ENCODE measurements at regions not wholly inside any gene's neighbourhood (a gene's known extent, or its start where the extent isn't known, plus 50 kb on each side); places are given as distances from the start of the nearest gene placed in this dataset.
A peak's percentile ranks its signal among the peaks of the same experiment; 100 is the strongest.
"Not testable (repeated sequence)": the region's sequence is repeated elsewhere in the genome, so short reads cannot be mapped to it uniquely, and the experiment has no call there.

DNA sequence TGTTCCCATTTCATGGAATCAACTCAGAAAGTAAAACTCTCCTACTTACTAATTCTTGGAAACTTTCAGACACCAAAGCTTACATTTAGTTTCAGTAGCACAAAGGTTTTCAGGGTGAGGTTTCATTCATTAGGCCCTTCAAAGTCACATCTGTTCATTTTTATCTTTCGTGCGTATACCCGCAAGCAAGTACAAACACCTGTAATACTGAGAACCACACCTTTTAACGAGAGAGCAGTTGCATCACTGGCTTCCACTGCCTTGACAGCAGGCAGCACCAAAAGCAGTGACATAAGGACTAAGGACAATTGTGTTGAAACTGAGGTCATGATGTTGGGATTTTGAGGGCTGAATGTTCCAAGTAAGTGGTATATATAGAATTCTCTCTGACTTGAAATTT, 60.5 kb downstream of the GOLGA6L22 start:
- H3K36me3 Mint-ChIP-seq; H3K4me1 Mint-ChIP-seq; H3K27me3 Mint-ChIP-seq (ENCODE audit: low read depth in 2 of 2); ATAC-seq; H3K9me3 Mint-ChIP-seq; H3K27me3 ChIP-seq (ENCODE audit: control insufficient read depth, insufficient read depth, low read length); H3K27ac ChIP-seq (ENCODE audit: low read length); H3K27ac Mint-ChIP-seq; H3K36me3 ChIP-seq (ENCODE audit: control insufficient read depth, insufficient read depth, low read length); H3K4me1 ChIP-seq (ENCODE audit: control insufficient read depth, insufficient read depth, low read length); H3K4me3 ChIP-seq (ENCODE audit: low read length); H3K4me3 Mint-ChIP-seq; DNase-seq; H3K9me3 ChIP-seq (ENCODE audit: control insufficient read depth, insufficient read depth, low read length); intact Hi-C loops (cut with micrococcal nuclease): not testable (repeated sequence)
- WGBS (ENCODE audit: insufficient coverage), result no CpG with 5 or more reads among the region's 4 CpGs

- H3K4me1 Mint-ChIP-seq; H3K36me3 Mint-ChIP-seq; ATAC-seq; H3K9me3 ChIP-seq (ENCODE audit: control insufficient read depth, insufficient read depth, low read length); DNase-seq; H3K4me1 ChIP-seq (ENCODE audit: control insufficient read depth, insufficient read depth, low read length); H3K27me3 ChIP-seq (ENCODE audit: control insufficient read depth, insufficient read depth, low read length); H3K9me3 Mint-ChIP-seq; H3K27me3 Mint-ChIP-seq (ENCODE audit: low read depth in 2 of 2); H3K36me3 ChIP-seq (ENCODE audit: control insufficient read depth, insufficient read depth, low read length); H3K4me3 ChIP-seq (ENCODE audit: low read length); H3K27ac ChIP-seq (ENCODE audit: low read length); H3K4me3 Mint-ChIP-seq; H3K27ac Mint-ChIP-seq; intact Hi-C loops (cut with micrococcal nuclease): not testable (repeated sequence)
- no CpG with 5 or more reads among the region's 2 CpGs for WGBS (ENCODE audit: insufficient coverage)
These were observed 67.8 kb downstream of the GOLGA6L22 start for GRCh38 chr15:22526537-22526936.

- H3K27me3 Mint-ChIP-seq (ENCODE audit: low read depth in 2 of 2); H3K4me3 Mint-ChIP-seq; DNase-seq; H3K27ac Mint-ChIP-seq; H3K27ac ChIP-seq (ENCODE audit: low read length); H3K9me3 Mint-ChIP-seq; intact Hi-C loops (cut with micrococcal nuclease); H3K27me3 ChIP-seq (ENCODE audit: control insufficient read depth, insufficient read depth, low read length); H3K4me1 Mint-ChIP-seq; H3K4me3 ChIP-seq (ENCODE audit: low read length); H3K36me3 ChIP-seq (ENCODE audit: control insufficient read depth, insufficient read depth, low read length); H3K9me3 ChIP-seq (ENCODE audit: control insufficient read depth, insufficient read depth, low read length); H3K36me3 Mint-ChIP-seq; H3K4me1 ChIP-seq (ENCODE audit: control insufficient read depth, insufficient read depth, low read length): not testable (repeated sequence)
- no CpG with 5 or more reads among the region's 4 CpGs for WGBS (ENCODE audit: insufficient coverage)
- peak in 1 of 3 donors; percentile 48 for ATAC-seq
These were observed 68.3 kb downstream of the GOLGA6L22 start for GRCh38 chr15:22527016-22527415.

DNA sequence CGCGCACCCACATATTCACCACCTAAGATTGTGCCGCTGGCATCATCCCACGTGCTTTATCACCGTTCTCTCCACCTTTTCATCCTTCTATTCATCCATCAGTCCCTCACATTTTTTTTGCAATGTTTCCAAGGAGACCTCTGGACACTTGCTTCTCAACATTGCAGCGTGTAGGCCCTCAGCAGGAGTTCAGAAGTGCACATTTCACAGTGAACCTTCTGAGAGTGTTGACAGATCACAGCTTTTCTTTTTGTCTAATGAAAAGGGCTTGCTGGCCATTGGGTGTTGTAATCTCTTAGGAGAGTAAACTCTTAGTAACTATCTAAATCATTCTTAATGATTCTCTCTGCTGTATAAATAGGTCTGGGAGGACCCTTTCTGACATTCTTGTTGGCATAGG, 70.5 kb downstream of the GOLGA6L22 start:
- H3K4me3 ChIP-seq (ENCODE audit: low read length); H3K36me3 Mint-ChIP-seq; H3K27ac Mint-ChIP-seq; H3K4me1 Mint-ChIP-seq; DNase-seq; H3K4me1 ChIP-seq (ENCODE audit: control insufficient read depth, insufficient read depth, low read length); ATAC-seq; H3K27me3 Mint-ChIP-seq (ENCODE audit: low read depth in 2 of 2); intact Hi-C loops (cut with micrococcal nuclease); H3K27me3 ChIP-seq (ENCODE audit: control insufficient read depth, insufficient read depth, low read length); H3K9me3 Mint-ChIP-seq; H3K9me3 ChIP-seq (ENCODE audit: control insufficient read depth, insufficient read depth, low read length); H3K36me3 ChIP-seq (ENCODE audit: control insufficient read depth, insufficient read depth, low read length); H3K4me3 Mint-ChIP-seq; H3K27ac ChIP-seq (ENCODE audit: low read length): not testable (repeated sequence)
- WGBS (ENCODE audit: insufficient coverage), result no CpG with 5 or more reads among the region's 6 CpGs

DNA sequence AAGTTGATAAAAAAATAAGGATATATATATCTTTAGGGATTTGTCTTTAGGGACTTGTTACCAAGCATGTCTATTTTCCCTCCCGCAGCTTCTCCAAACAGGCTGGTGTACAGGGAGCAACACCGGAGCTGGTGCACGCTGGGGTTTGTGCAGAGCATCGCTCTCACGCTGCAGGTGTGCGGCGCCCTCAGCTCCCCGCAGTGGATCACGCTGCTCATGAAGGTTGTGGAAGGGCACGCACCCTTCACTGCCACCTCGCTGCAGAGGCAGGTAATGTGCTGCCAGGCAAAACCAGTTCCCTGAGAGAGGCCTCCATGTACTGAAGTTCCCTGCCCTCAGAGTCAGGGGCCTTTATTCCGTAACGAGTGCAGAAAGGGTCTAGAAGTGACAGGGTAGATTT, 101.0 kb downstream of the GOLGA6L22 start:
- H3K27ac Mint-ChIP-seq; H3K9me3 Mint-ChIP-seq; H3K27ac ChIP-seq (ENCODE audit: low read length); ATAC-seq; H3K27me3 Mint-ChIP-seq (ENCODE audit: low read depth in 2 of 2); DNase-seq; H3K27me3 ChIP-seq (ENCODE audit: control insufficient read depth, insufficient read depth, low read length); H3K4me3 Mint-ChIP-seq; H3K4me1 ChIP-seq (ENCODE audit: control insufficient read depth, insufficient read depth, low read length); intact Hi-C loops (cut with micrococcal nuclease); H3K4me3 ChIP-seq (ENCODE audit: low read length); H3K4me1 Mint-ChIP-seq; H3K9me3 ChIP-seq (ENCODE audit: control insufficient read depth, insufficient read depth, low read length); H3K36me3 ChIP-seq (ENCODE audit: control insufficient read depth, insufficient read depth, low read length); H3K36me3 Mint-ChIP-seq: not testable (repeated sequence)
- WGBS (ENCODE audit: insufficient coverage), result no CpG with 5 or more reads among the region's 13 CpGs

DNA sequence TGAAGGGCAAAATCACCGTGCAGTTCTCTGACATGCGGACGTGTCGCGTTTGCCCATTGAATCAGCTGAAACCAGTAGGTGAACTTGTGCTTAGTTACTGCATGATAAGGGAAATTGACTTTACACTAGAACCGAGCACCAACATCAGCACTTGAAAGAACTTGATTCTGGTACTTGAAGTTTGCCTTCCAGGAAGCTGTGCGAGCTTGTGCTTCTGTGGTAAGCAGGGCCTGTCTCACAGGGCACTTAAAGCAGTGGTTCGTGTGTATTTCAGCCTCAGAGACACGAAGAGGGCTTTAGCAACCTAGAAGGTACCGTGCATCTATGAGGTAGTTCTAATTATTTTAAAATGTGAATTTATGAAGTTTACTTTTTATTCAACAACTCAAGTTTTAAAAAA, 103.0 kb downstream of the GOLGA6L22 start:
- H3K27ac Mint-ChIP-seq; H3K9me3 ChIP-seq (ENCODE audit: control insufficient read depth, insufficient read depth, low read length); intact Hi-C loops (cut with micrococcal nuclease); H3K9me3 Mint-ChIP-seq; H3K4me1 Mint-ChIP-seq; ATAC-seq; H3K27me3 Mint-ChIP-seq (ENCODE audit: low read depth in 2 of 2); H3K36me3 Mint-ChIP-seq; H3K4me3 Mint-ChIP-seq; H3K27me3 ChIP-seq (ENCODE audit: control insufficient read depth, insufficient read depth, low read length); H3K36me3 ChIP-seq (ENCODE audit: control insufficient read depth, insufficient read depth, low read length); DNase-seq; H3K27ac ChIP-seq (ENCODE audit: low read length); H3K4me1 ChIP-seq (ENCODE audit: control insufficient read depth, insufficient read depth, low read length); H3K4me3 ChIP-seq (ENCODE audit: low read length): not testable (repeated sequence)
- WGBS (ENCODE audit: insufficient coverage), result no CpG with 5 or more reads among the region's 10 CpGs

GRCh38 chr15:22566510-22566909, 107.8 kb downstream of the GOLGA6L22 start:
- H3K4me3 ChIP-seq (ENCODE audit: low read length); H3K27me3 ChIP-seq (ENCODE audit: control insufficient read depth, insufficient read depth, low read length); H3K9me3 Mint-ChIP-seq; H3K4me1 ChIP-seq (ENCODE audit: control insufficient read depth, insufficient read depth, low read length); H3K36me3 Mint-ChIP-seq; DNase-seq; H3K4me3 Mint-ChIP-seq; ATAC-seq; H3K9me3 ChIP-seq (ENCODE audit: control insufficient read depth, insufficient read depth, low read length); intact Hi-C loops (cut with micrococcal nuclease); H3K27ac Mint-ChIP-seq; H3K36me3 ChIP-seq (ENCODE audit: control insufficient read depth, insufficient read depth, low read length); H3K4me1 Mint-ChIP-seq; H3K27me3 Mint-ChIP-seq (ENCODE audit: low read depth in 2 of 2); H3K27ac ChIP-seq (ENCODE audit: low read length): not testable (repeated sequence)
- WGBS (ENCODE audit: insufficient coverage), result no CpG with 5 or more reads among the region's 7 CpGs

DNA sequence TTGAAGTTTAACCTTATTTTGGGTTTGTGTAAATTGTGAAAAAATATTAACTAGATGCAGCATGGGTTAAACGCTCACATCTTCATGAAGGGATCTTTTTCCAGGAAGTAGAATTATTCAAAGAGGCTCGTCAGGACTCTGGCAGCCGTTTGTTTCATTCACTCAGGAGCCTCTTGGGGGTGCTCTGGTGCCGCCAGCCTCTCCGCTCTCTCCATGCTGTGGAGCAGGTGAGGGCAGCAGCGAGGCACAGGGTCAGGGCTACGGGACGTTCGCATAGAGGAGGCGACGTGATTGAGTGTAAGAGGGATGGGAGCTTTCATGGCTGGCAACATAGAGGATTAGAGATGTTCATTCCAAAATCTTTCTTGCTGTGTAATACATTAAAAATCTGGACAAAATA, 110.8 kb downstream of the GOLGA6L22 start:
- H3K9me3 Mint-ChIP-seq; H3K27me3 Mint-ChIP-seq (ENCODE audit: low read depth in 2 of 2); intact Hi-C loops (cut with micrococcal nuclease); H3K4me3 Mint-ChIP-seq; H3K36me3 Mint-ChIP-seq; H3K27me3 ChIP-seq (ENCODE audit: control insufficient read depth, insufficient read depth, low read length); H3K9me3 ChIP-seq (ENCODE audit: control insufficient read depth, insufficient read depth, low read length); DNase-seq; H3K36me3 ChIP-seq (ENCODE audit: control insufficient read depth, insufficient read depth, low read length); H3K27ac Mint-ChIP-seq; H3K27ac ChIP-seq (ENCODE audit: low read length); H3K4me1 ChIP-seq (ENCODE audit: control insufficient read depth, insufficient read depth, low read length); H3K4me3 ChIP-seq (ENCODE audit: low read length); H3K4me1 Mint-ChIP-seq: not testable (repeated sequence)
- peak in 1 of 3 donors; percentile 59 for ATAC-seq
- WGBS (ENCODE audit: insufficient coverage), result no CpG with 5 or more reads among the region's 11 CpGs

Data from natural killer cell (primary cell).